Right renal pelvis (tissue), 4 donors: ENCODE measurements at regions not wholly inside any gene's neighbourhood (a gene's known extent, or its start where the extent isn't known, plus 50 kb on each side); places are given as distances from the start of the nearest gene placed in this dataset.
"Not testable (repeated sequence)": the region's sequence is repeated elsewhere in the genome, so short reads cannot be mapped to it uniquely, and the experiment has no call there.

Experiments
- DNase-seq, 4 donors: peaks; one replicate each; pipeline ENCODE4 v3.0.0-alpha.2; 2013; ENCODE audit warnings: low read depth in 4 of 4, low spot score in 3 of 4, missing footprints in 1 of 4

- no peak for DNase-seq
Measured at GRCh38 chr11:121914508-121915059, 201.4 kb downstream of the BLID start.

- no peak for DNase-seq
Measured at GRCh38 chr11:121909596-121909995, 206.4 kb downstream of the BLID start.

DNA sequence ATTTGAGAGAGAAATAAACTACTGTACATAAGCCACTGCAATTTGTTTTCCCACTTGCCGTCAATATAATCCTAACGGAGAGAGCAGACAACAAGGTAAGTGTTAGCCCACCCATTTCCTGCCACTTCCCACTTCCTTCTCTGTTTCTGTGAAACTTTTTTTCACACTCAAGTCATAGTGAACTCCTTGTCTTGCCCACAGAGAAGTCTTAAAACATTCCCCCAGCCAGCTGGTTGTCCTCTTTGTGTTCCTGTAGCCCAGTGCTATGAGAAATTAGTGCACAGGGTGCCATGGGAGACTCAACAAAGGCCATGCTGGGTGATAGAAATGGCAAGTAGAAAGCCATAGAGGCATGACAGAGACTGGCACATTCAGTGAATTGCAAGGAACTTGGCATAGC, 208.6 kb downstream of the BLID start:
- no peak for DNase-seq

- DNase-seq = no peak
Measured at GRCh38 chr11:121904148-121904547, 211.9 kb downstream of the BLID start.

GRCh38 chr11:121901886-121902285, 214.1 kb downstream of the BLID start:
- no peak for DNase-seq

GRCh38 chr11:121901417-121901816, 214.6 kb downstream of the BLID start:
- DNase-seq = not testable (repeated sequence)

DNA sequence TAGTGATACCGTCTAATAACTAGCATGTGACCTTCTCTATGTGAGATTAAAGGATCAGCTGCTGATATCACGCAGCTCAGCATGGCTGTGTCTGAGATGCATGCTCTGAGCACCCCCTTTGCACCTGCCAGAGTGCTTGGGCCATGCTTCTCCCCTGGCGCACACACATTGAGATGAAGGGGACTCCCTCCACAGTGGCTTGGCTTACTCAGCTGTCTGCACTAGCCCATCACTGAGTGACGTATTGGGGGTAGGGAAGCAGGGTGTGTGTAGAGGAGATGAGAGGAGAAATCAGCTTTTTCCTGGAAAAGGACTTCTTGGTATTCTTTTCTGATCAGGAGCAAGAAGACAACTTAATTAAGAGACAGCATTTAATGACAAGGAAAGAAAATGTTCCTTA, 216.5 kb downstream of the BLID start:
- no peak for DNase-seq

- DNase-seq = no peak
Measured at GRCh38 chr11:121898903-121899302, 217.1 kb downstream of the BLID start.

DNA sequence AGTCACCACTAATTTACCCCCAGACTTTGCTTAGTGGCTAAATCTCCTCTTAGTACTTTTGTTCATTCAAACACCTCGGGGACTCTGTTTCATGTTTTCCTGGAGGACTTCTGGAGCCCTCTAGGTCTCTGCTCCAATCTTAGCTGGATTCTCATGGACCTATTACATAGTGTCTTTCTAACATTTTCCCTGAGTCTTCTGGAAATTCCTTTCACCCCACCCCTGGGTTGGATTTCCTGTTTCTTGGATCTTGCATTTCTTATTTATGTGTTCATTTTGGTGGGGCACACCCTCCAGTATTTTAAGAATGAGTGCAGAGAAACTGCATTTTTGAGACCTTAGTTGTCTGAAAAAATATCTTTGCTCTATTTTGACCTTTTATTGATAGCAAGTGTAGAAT, 220.1 kb downstream of the BLID start:
- DNase-seq = no peak

- no peak for DNase-seq
Measured at GRCh38 chr11:121894581-121894980, 221.4 kb downstream of the BLID start.

DNA sequence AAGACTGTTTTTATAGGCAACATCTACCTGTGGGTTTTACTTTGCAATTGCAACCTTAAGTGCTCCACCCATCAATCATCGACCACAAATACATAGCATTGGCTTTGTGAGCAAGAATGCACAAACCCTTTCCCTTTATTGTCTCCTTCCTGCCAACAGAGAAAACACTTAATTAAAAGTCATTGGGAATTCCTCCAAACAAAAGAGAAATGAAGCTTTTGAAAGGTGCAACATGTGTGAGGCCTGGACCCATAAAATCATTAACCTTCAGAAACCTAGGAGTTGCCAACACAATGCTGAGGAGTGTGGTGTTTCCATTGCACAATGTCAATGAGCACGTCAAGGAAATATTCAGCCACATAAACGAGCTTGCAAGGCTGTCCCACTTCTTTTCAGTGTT, 223.2 kb downstream of the BLID start:
- DNase-seq = no peak

- peak in 1 of 4 donors; percentile 5 for DNase-seq
Measured at GRCh38 chr11:121892131-121892681, 223.8 kb downstream of the BLID start.

DNA sequence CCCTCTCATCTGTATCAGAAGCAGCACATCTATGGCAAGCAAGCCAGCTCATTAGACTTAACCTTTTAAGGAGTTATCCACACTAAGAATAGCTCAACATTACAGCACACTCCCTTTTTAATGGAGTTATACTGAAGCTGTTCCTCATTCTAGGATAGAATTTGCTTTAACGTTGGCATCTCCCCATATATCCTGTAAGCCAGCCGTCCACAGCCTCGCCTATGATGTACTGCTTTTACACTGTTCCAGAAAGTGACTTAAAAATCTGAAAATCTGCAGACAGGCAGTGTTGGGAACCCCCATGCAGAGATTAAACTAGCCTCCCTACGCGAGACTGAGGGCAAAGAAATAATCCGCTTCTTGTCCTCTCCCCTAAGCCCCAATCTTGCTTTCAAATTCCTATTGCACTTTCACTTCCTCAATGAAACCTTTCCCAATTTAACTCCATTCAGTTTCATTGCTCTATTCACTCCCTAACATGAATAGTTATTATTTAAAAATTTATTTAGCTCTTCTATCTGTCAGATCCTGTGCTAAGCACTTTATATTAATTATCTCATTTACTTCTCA, 225.0 kb downstream of the BLID start:
- no peak for DNase-seq

DNA sequence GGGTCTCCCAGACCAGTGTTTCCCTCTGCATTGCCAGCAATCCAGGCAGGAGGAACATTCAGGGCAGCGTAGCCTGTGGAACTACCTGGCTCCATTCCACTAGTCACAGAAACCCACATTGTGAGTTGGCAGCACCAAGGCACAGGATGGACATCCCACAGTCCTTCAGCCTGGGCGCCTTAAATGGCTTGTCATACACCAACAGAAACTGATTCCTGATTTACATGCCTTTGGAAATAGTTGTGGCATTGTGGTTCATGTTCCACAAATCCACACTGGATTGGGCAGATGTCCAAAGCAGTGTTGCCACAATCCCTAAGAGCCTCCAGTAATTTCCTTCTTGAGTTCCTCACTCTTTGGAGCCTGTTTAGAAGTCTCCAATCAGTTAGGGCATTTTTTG, 225.6 kb downstream of the BLID start:
- DNase-seq = no peak

DNA sequence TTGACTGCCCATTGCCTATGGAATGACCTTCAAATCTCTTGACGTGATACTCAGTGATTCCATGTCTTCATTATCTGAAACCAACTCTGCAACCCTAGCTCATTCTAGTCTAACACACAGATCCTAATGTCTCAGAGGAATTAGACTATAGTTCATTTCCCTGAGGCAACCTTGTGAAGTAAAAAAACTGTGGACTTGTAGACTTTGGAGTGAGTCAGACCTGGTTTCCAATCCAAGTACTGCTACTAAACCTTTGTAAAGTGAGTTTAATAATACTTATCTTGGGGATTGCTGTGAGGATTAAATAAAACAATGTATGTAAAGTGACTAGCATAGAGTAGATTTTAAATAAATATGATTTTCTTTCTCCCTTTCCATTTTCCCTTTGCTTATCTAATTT, 226.1 kb downstream of the BLID start:
- DNase-seq = no peak

GRCh38 chr11:121889186-121889585, 226.8 kb downstream of the BLID start:
- no peak for DNase-seq

- DNase-seq = no peak
Measured at GRCh38 chr11:121887976-121888557, 227.9 kb downstream of the BLID start.

DNA sequence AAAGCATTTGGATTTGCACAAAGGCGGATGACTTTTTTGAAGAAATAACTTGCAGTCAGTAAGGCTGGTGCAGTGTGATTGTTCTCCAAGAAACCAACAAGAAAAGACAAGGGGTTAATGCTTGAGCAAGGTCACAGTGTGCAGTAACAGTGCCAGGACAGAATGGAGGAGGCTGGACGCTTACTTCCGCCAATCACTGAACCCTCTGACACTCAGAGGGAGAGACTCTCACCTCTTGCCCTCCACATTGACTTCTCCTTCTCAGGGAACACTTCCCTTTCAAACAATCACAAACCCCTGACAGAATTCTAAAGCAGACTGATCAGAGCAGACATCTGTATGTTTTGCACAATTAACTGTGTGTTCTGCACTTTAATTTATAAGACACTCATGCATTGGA, 228.4 kb downstream of the BLID start:
- no peak for DNase-seq

DNA sequence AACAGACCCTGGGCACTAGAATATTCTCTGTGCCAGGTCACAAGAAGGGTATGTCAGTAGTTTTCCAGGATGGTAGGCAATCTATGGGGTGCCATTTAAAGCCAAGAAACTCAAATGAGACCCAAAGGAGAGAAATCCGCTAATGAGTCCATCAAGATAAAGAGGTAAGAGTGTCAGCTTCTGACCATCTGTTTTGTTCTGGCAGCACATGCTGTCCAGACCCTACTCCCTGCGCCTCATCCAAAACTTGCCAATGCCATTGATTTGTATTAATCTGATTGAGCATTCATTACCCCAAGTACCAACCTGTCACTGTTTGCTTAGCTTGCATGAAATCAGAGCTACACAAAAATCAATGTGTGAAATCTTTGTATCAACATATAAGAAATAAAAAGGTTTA, 229.0 kb downstream of the BLID start:
- DNase-seq = no peak

- no peak for DNase-seq
Measured at GRCh38 chr11:121886005-121886734, 229.8 kb downstream of the BLID start.

- DNase-seq = no peak
Measured at GRCh38 chr11:121884626-121885025, 231.4 kb downstream of the BLID start.

- DNase-seq = no peak
Measured at GRCh38 chr11:121881806-121882205, 234.2 kb downstream of the BLID start.
